HEK293 (cell line): ENCODE measurements at regions not wholly inside any gene's neighbourhood (a gene's known extent, or its start where the extent isn't known, plus 50 kb on each side); places are given as distances from the start of the nearest gene placed in this dataset.

ENCODE experiments used
- CTCF ChIA-PET: fragments of 350-600 bp; formaldehyde crosslinking; extraction: SDS; loops from one replicate; lab custom pipeline; 2021; ENCODE audit warnings: antibody characterized with exemption; lab: Yijun Ruan, JAX
- POLR2A ChIA-PET: fragments of 300-600 bp; formaldehyde crosslinking; extraction: SDS; loops from one replicate; lab custom pipeline; 2020; ENCODE audit warnings: antibody characterized with exemption, inconsistent platforms; lab: Yijun Ruan, JAX
- H3K27ac ChIP-seq: fragments of 200-500 bp; sonication (Bioruptor generic); 2 replicates; pipeline ENCODE4 v1.5.1; 2014; ENCODE audit warnings: low read depth, low read length, control low read depth, inconsistent platforms; ENCODE audit errors: extremely low read depth
- H3K36me3 ChIP-seq, 2 experiments: fragments of 200-500 bp in 1 of 2; sonication (Bioruptor generic) in 1 of 2; 1 replicate in 1 of 2; 2 replicates in 1 of 2; pipeline ENCODE4 v1.5.1; 2014 to 2017; ENCODE audit warnings: inconsistent platforms in 2 of 2, low read length in 2 of 2; ENCODE audit not compliant: control insufficient read depth in 2 of 2, insufficient read depth in 1 of 2
- H3K4me1 ChIP-seq: fragments of 200-500 bp; sonication (Bioruptor generic); 2 replicates; pipeline ENCODE4 v1.5.1; 2014; ENCODE audit warnings: mild to moderate bottlenecking, low read length, inconsistent platforms; ENCODE audit not compliant: control insufficient read depth, insufficient read depth
- H3K4me3 ChIP-seq: 2 replicates; pipeline ENCODE4 v1.5.1; 2011; ENCODE audit warnings: low read depth, mild to moderate bottlenecking, control low read depth, low read length, moderate library complexity
- H3K9me3 ChIP-seq: fragments of 200-500 bp; sonication (Bioruptor generic); 2 replicates; pipeline ENCODE4 v1.5.1; 2014; ENCODE audit warnings: low read depth, low read length, inconsistent platforms; ENCODE audit not compliant: control insufficient read depth, insufficient read depth
- EGR2 ChIP-seq: fragments of 450-650 bp; formaldehyde crosslinking; IDR thresholded peaks from 2 replicates; pipeline ENCODE4 v1.5.1; 2016; ENCODE audit warnings: low read depth, missing biosample characterization, missing genetic modification characterization
- GFI1B ChIP-seq: fragments of 450-650 bp; formaldehyde crosslinking; IDR thresholded peaks from 2 replicates; pipeline ENCODE4 v1.5.1; 2016; ENCODE audit warnings: missing biosample characterization, missing genetic modification characterization
- MEIS1 ChIP-seq: sonication (generic); formaldehyde crosslinking; IDR thresholded peaks from 2 replicates; pipeline ENCODE4 v1.8.1; 2022; ENCODE audit warnings: missing genetic modification reagents, mild to moderate bottlenecking, borderline replicate concordance
- SP3 ChIP-seq: fragments of 450-650 bp; formaldehyde crosslinking; IDR thresholded peaks from 2 replicates; pipeline ENCODE4 v1.5.1; 2016; ENCODE audit warnings: missing biosample characterization, missing genetic modification characterization
- ZNF121 ChIP-seq: fragments of 450-650 bp; formaldehyde crosslinking; IDR thresholded peaks from 2 replicates; pipeline ENCODE4 v1.5.1; 2016; ENCODE audit warnings: missing biosample characterization, missing genetic modification characterization
- ZNF174 ChIP-seq: fragments of 450-650 bp; formaldehyde crosslinking; IDR thresholded peaks from 2 replicates; pipeline ENCODE4 v1.5.0; 2017; ENCODE audit warnings: missing biosample characterization, mild to moderate bottlenecking, missing genetic modification characterization
- ZNF311 ChIP-seq: fragments of 450-650 bp; formaldehyde crosslinking; IDR thresholded peaks from 2 replicates; pipeline ENCODE4 v1.5.1; 2017; ENCODE audit warnings: missing biosample characterization, missing genetic modification characterization, borderline replicate concordance
- ZNF354C ChIP-seq: fragments of 450-650 bp; formaldehyde crosslinking; IDR thresholded peaks from 2 replicates; pipeline ENCODE4 v1.5.1; 2016; ENCODE audit warnings: missing biosample characterization, missing genetic modification characterization, low read depth, borderline replicate concordance
- ZNF37A ChIP-seq: fragments of 450-650 bp; IDR thresholded peaks from 2 replicates; pipeline ENCODE4 v1.5.1; 2018; ENCODE audit warnings: missing biosample characterization, missing genetic modification characterization
- ZNF394 ChIP-seq: fragments of 450-650 bp; formaldehyde crosslinking; IDR thresholded peaks from 2 replicates; pipeline ENCODE4 v1.5.1; 2016; ENCODE audit warnings: missing biosample characterization, missing genetic modification characterization, mild to moderate bottlenecking, moderate library complexity, borderline replicate concordance
- ZNF404 ChIP-seq: fragments of 450-650 bp; formaldehyde crosslinking; IDR thresholded peaks from 2 replicates; pipeline ENCODE4 v1.5.1; 2017; ENCODE audit warnings: missing biosample characterization, missing genetic modification characterization
- ZNF423 ChIP-seq: fragments of 450-650 bp; formaldehyde crosslinking; IDR thresholded peaks from 2 replicates; pipeline ENCODE4 v1.5.1; 2016; ENCODE audit warnings: missing biosample characterization, missing genetic modification characterization
- ZNF621 ChIP-seq: fragments of 450-650 bp; formaldehyde crosslinking; IDR thresholded peaks from 2 replicates; pipeline ENCODE4 v1.5.1; 2017; ENCODE audit warnings: missing biosample characterization, missing genetic modification characterization
- ZNF670 ChIP-seq: fragments of 450-650 bp; formaldehyde crosslinking; IDR thresholded peaks from 2 replicates; pipeline ENCODE4 v1.5.1; 2016; ENCODE audit warnings: missing biosample characterization, missing genetic modification characterization, low read depth
- ZNF76 ChIP-seq: fragments of 450-650 bp; formaldehyde crosslinking; IDR thresholded peaks from 2 replicates; pipeline ENCODE4; 2016; ENCODE audit warnings: low read depth, missing biosample characterization, missing genetic modification characterization, borderline replicate concordance
- TF ChIP-seq, protein P1 (sequence below): fragments of 450-650 bp; formaldehyde crosslinking; IDR thresholded peaks from 2 replicates; pipeline ENCODE4 v1.5.1; 2016; ENCODE audit warnings: missing biosample characterization, missing genetic modification characterization, low read depth
- TF ChIP-seq, protein P2 (sequence below): fragments of 450-650 bp; formaldehyde crosslinking; IDR thresholded peaks from 2 replicates; pipeline ENCODE4 v1.5.1; 2016; ENCODE audit warnings: missing biosample characterization, missing genetic modification characterization
- TF ChIP-seq, protein P3 (sequence below): fragments of 450-650 bp; formaldehyde crosslinking; conservative IDR thresholded peaks from 2 replicates; pipeline ENCODE4 v1.5.1; 2016; ENCODE audit warnings: low read depth, missing biosample characterization, missing genetic modification characterization
- TF ChIP-seq, protein P4 (sequence below): fragments of 450-650 bp; formaldehyde crosslinking; IDR thresholded peaks from 2 replicates; pipeline ENCODE4 v1.5.1; 2016; ENCODE audit warnings: missing biosample characterization, missing genetic modification characterization

DNA sequence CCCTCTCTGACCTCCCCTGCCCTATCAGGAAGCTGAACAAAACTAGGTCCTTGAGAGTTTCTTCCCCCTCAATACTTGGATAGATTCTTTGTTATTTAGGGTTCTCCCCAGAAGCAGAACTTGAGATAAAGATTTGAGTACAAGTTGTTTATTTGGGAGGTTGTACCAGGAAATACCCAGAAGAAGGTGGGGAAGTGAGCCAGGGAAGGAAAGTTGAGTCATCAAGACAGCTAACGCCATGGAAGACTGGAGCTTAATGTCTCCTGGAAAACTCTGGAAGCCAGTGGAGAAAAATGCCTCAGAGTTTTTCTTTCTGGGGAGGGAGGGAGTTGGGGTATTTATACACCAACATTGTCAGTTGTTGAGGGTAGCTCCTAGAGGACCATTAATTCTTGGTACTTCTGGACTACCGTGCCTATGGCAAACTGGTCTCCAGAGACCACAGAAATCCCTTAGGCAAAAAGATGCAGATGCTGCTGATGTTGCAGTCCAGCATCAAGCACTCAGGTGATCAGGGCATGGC is 102.6 kb upstream of the ZFP64 start:
- TF ChIP-seq ZNF670 (tag by site-specific recombination) (no peak), ZNF37A (tag by site-specific recombination) (peak; percentile 96)
- Histone ChIP-seq H3K9me3 (no peaks in the 10 kb centered on the region), H3K36me3 (no peaks in the 10 kb centered on the region), H3K27ac (no peak overlapping the region), H3K4me3 (no peak overlapping the region), H3K4me1 (no peaks in the 10 kb centered on the region)
- ChIA-PET POLR2A (no interaction called here), CTCF (interaction anchor here (0.6 to 2.7 kb wide), 2 partner anchors 18 to 81 kb away, joined by 3 to 18 read pairs; no protein-coding TSS in a partner anchor)

DNA sequence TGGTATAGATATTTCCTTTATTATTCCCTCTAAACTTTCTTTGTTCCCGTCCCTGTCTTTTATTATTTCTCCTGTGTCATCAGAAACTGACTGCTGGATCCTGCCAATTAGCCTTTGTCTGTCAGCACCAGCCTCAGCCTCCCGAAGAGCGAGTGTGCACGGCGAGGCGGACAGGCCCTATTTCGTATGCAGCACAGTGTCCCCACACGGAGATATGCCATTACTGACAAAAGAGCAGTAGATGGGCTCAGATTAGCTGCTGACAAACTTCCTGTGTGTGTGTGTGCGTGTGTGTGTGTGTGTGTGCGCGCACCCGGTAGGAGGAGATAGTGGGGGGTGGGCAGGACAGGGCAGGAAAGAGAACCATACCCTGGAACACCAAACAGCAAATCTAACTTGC is 99.5 kb upstream of the ZFP64 start:
- TF ChIP-seq, protein P1, sequence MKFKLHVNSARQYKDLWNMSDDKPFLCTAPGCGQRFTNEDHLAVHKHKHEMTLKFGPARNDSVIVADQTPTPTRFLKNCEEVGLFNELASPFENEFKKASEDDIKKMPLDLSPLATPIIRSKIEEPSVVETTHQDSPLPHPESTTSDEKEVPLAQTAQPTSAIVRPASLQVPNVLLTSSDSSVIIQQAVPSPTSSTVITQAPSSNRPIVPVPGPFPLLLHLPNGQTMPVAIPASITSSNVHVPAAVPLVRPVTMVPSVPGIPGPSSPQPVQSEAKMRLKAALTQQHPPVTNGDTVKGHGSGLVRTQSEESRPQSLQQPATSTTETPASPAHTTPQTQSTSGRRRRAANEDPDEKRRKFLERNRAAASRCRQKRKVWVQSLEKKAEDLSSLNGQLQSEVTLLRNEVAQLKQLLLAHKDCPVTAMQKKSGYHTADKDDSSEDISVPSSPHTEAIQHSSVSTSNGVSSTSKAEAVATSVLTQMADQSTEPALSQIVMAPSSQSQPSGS (tag by site-specific recombination): no peak
- TF ChIP-seq ZNF76 (no peak), SP3 (no peak), ZNF121 (no peak), ZNF423 (tag by site-specific recombination) (no peak), ZNF621 (no peak), MEIS1 (CRISPR knock-in tag) (no peak), GFI1B (tag by site-specific recombination) (no peak), ZNF174 (tag by site-specific recombination) (no peak), ZNF37A (tag by site-specific recombination) (no peak)
- TF ChIP-seq, protein P2, sequence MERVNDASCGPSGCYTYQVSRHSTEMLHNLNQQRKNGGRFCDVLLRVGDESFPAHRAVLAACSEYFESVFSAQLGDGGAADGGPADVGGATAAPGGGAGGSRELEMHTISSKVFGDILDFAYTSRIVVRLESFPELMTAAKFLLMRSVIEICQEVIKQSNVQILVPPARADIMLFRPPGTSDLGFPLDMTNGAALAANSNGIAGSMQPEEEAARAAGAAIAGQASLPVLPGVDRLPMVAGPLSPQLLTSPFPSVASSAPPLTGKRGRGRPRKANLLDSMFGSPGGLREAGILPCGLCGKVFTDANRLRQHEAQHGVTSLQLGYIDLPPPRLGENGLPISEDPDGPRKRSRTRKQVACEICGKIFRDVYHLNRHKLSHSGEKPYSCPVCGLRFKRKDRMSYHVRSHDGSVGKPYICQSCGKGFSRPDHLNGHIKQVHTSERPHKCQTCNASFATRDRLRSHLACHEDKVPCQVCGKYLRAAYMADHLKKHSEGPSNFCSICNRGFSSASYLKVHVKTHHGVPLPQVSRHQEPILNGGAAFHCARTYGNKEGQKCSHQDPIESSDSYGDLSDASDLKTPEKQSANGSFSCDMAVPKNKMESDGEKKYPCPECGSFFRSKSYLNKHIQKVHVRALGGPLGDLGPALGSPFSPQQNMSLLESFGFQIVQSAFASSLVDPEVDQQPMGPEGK (tag by site-specific recombination): no peak
- TF ChIP-seq, protein P3, sequence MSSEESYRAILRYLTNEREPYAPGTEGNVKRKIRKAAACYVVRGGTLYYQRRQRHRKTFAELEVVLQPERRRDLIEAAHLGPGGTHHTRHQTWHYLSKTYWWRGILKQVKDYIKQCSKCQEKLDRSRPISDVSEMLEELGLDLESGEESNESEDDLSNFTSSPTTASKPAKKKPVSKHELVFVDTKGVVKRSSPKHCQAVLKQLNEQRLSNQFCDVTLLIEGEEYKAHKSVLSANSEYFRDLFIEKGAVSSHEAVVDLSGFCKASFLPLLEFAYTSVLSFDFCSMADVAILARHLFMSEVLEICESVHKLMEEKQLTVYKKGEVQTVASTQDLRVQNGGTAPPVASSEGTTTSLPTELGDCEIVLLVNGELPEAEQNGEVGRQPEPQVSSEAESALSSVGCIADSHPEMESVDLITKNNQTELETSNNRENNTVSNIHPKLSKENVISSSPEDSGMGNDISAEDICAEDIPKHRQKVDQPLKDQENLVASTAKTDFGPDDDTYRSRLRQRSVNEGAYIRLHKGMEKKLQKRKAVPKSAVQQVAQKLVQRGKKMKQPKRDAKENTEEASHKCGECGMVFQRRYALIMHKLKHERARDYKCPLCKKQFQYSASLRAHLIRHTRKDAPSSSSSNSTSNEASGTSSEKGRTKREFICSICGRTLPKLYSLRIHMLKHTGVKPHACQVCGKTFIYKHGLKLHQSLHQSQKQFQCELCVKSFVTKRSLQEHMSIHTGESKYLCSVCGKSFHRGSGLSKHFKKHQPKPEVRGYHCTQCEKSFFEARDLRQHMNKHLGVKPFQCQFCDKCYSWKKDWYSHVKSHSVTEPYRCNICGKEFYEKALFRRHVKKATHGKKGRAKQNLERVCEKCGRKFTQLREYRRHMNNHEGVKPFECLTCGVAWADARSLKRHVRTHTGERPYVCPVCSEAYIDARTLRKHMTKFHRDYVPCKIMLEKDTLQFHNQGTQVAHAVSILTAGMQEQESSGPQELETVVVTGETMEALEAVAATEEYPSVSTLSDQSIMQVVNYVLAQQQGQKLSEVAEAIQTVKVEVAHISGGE (tag by site-specific recombination): no peak
- Histone ChIP-seq H3K4me3 (no peak overlapping the region), H3K36me3 (no peaks in the 10 kb centered on the region), H3K27ac (no peak overlapping the region), H3K9me3 (no peaks in the 10 kb centered on the region), H3K4me1 (no peaks in the 10 kb centered on the region)
- ChIA-PET POLR2A (no interaction called here), CTCF (no interaction called here)

DNA sequence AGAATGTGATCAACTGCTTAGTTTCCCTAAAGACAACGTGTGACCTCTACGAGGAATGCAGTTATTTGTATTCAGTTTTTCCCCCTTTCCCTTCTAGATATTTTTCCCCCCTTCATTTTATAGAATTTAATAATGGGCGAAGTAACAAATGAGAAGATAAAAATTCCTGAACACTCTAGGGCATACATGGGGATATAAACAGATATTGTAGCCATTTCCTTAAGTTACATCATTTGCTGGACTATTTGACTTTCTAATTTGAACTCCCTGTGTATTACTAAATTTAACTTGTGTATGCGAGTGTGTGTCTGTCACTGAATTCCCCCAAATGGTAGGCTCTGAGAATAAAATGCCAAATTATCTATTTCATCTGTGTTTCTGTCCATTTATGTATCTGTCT is 99.0 kb upstream of the ZFP64 start:
- no peaks in the 10 kb centered on the region for H3K36me3 ChIP-seq
- no peak overlapping the region for H3K27ac ChIP-seq
- CTCF ChIA-PET: no interaction called here
- no peaks in the 10 kb centered on the region for H3K9me3 ChIP-seq
- no peaks in the 10 kb centered on the region for H3K4me1 ChIP-seq
- H3K4me3 ChIP-seq: no peak overlapping the region
- POLR2A ChIA-PET: no interaction called here
- TF ChIP-seq EGR2 (no peak), ZNF311 (tag by site-specific recombination) (no peak), ZNF394 (tag by site-specific recombination) (no peak), ZNF354C (tag by site-specific recombination) (no peak), ZNF404 (tag by site-specific recombination) (no peak)
- TF ChIP-seq, protein P4, sequence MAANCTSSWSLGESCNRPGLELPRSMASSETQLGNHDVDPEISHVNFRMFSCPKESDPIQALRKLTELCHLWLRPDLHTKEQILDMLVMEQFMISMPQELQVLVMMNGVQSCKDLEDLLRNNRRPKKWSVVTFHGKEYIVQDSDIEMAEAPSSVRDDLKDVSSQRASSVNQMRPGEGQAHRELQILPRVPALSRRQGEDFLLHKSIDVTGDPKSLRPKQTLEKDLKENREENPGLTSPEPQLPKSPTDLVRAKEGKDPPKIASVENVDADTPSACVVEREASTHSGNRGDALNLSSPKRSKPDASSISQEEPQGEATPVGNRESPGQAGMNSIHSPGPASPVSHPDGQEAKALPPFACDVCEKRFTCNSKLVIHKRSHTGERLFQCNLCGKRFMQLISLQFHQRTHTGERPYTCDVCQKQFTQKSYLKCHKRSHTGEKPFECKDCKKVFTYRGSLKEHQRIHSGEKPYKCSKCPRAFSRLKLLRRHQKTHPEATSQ: no peak
